Activated T-cell treated with anti-CD3 and anti-CD28 coated beads, Interleukin-2, amount 50 U/mL, for 72 hours (primary cell): ENCODE measurements at regions not wholly inside any gene's neighbourhood (a gene's known extent, or its start where the extent isn't known, plus 50 kb on each side); places are given as distances from the start of the nearest gene placed in this dataset.

ENCODE experiments used
- ATAC-seq, 2 donors: fragments of 150-1000 bp; cut with Tn5 transposase; replicated peaks in 1 of 2; 2 replicates each; pipeline ENCODE4 v1.10.0; 2021; ENCODE audit warnings: moderate library complexity in 2 of 2, mild to moderate bottlenecking in 1 of 2
- DNase-seq, 2 donors: peaks; one replicate each; pipeline ENCODE4 v3.0.0; 2021 to 2022; ENCODE audit warnings: mixed read lengths in 1 of 2
- H3K27ac Mint-ChIP-seq: one replicate; pipeline ENCODE4 v1.8.0; 2022; ENCODE audit warnings: mild to moderate bottlenecking, moderate library complexity, mixed read lengths
- H3K27me3 Mint-ChIP-seq: one replicate; pipeline ENCODE4 v1.8.0; 2022; ENCODE audit warnings: low read depth, mixed read lengths
- H3K36me3 Mint-ChIP-seq, 2 donors: one replicate each; pipeline ENCODE4 v1.8.0; 2022; ENCODE audit warnings: mixed read lengths in 2 of 2, mild to moderate bottlenecking in 1 of 2; ENCODE audit not compliant: insufficient read depth in 2 of 2
- H3K4me1 Mint-ChIP-seq: one replicate; pipeline ENCODE4 v1.8.0; 2022; ENCODE audit warnings: low read depth, mixed read lengths
- H3K4me3 Mint-ChIP-seq, 2 donors: one replicate each; pipeline ENCODE4 v1.8.0; 2022; ENCODE audit warnings: mild to moderate bottlenecking in 2 of 2, mixed read lengths in 2 of 2, moderate library complexity in 2 of 2
- H3K9me3 Mint-ChIP-seq, 2 donors: one replicate each; pipeline ENCODE4 v1.8.0; 2022; ENCODE audit warnings: mixed read lengths in 2 of 2

- no peaks in the 10 kb centered on the region for H3K36me3 Mint-ChIP-seq
- no peak for DNase-seq
- no peaks in the 10 kb centered on the region for H3K4me1 Mint-ChIP-seq
- H3K4me3 Mint-ChIP-seq, result no peak overlapping the region
- no peaks in the 10 kb centered on the region for H3K9me3 Mint-ChIP-seq
- no peak overlapping the region for H3K27ac Mint-ChIP-seq
- no peak for ATAC-seq
- H3K27me3 Mint-ChIP-seq, result no peaks in the 10 kb centered on the region
Measured at GRCh38 chr10:44830022-44830421, 81.1 kb upstream of the TMEM72 start.

DNA sequence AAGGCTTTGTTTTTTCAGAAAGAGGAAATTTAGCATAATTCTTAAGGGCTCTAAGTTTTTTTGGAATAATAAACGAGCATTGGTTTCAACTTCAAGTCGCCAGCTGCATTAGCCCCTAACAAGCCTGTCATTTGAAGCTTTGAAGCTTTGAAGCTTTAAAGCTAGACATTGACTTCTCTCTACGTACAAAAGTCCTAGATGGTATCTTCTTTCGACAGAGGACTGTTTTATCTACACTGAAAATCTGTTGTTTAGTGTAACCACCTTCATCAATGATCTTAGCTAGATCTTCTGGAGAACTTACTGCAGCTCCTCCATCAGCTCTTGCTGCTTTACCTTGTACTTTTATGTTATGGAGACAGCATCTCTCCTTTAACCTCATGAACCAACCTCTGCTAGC, 79.6 kb upstream of the TMEM72 start:
- no peaks in the 10 kb centered on the region for H3K36me3 Mint-ChIP-seq
- H3K27ac Mint-ChIP-seq, result no peak overlapping the region
- DNase-seq (no peak), ATAC-seq (no peak)
- H3K9me3 Mint-ChIP-seq, result no peaks in the 10 kb centered on the region
- no peaks in the 10 kb centered on the region for H3K4me1 Mint-ChIP-seq
- H3K27me3 Mint-ChIP-seq, result no peaks in the 10 kb centered on the region
- H3K4me3 Mint-ChIP-seq, result no peak overlapping the region

- Mint-ChIP-seq H3K36me3 (no peaks in the 10 kb centered on the region), H3K4me3 (no peak overlapping the region), H3K4me1 (no peaks in the 10 kb centered on the region), H3K9me3 (no peaks in the 10 kb centered on the region), H3K27ac (no peak overlapping the region), H3K27me3 (no peaks in the 10 kb centered on the region)
- DNase-seq (no peak), ATAC-seq (no peak)
Measured at GRCh38 chr10:44832595-44833390, 78.3 kb upstream of the TMEM72 start.

GRCh38 chr10:44834131-44834530, 77.0 kb upstream of the TMEM72 start:
- Mint-ChIP-seq H3K27ac (no peak overlapping the region), H3K9me3 (no peaks in the 10 kb centered on the region), H3K4me3 (no peak overlapping the region), H3K36me3 (no peaks in the 10 kb centered on the region), H3K27me3 (peaks cover 5% of the 10 kb centered on the region), H3K4me1 (no peaks in the 10 kb centered on the region)
- ATAC-seq (no peak), DNase-seq (no peak)

GRCh38 chr10:44835300-44835699, 75.8 kb upstream of the TMEM72 start:
- Mint-ChIP-seq H3K9me3 (no peaks in the 10 kb centered on the region), H3K4me1 (no peaks in the 10 kb centered on the region), H3K27me3 (peaks cover 9% of the 10 kb centered on the region), H3K27ac (no peak overlapping the region), H3K4me3 (no peak overlapping the region), H3K36me3 (no peaks in the 10 kb centered on the region)
- no peak for ATAC-seq
- DNase-seq, result no peak

DNA sequence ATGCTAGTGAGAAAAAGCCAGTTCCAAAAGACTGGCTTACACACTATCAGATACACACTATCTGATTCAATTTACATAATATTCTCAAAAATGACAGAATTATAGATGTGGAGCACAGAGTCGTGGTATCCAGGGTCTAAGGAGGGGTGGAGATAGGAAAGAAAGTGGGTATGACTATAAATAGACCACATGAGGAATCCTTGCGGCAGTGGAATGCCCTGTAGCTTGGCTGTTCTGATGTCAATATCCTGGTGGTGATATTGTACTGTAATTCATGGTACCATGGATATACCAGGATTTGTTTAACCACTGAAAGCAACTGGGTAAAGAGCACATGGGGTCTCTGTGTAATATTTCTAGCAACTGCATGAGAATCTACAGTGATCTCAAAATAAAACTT, 67.7 kb upstream of the TMEM72 start:
- ATAC-seq, result no peak
- no peak for DNase-seq
- Mint-ChIP-seq H3K36me3 (no peaks in the 10 kb centered on the region), H3K4me3 (no peak overlapping the region), H3K9me3 (no peaks in the 10 kb centered on the region), H3K27me3 (peaks cover 26% of the 10 kb centered on the region), H3K27ac (no peak overlapping the region), H3K4me1 (no peaks in the 10 kb centered on the region)

DNA sequence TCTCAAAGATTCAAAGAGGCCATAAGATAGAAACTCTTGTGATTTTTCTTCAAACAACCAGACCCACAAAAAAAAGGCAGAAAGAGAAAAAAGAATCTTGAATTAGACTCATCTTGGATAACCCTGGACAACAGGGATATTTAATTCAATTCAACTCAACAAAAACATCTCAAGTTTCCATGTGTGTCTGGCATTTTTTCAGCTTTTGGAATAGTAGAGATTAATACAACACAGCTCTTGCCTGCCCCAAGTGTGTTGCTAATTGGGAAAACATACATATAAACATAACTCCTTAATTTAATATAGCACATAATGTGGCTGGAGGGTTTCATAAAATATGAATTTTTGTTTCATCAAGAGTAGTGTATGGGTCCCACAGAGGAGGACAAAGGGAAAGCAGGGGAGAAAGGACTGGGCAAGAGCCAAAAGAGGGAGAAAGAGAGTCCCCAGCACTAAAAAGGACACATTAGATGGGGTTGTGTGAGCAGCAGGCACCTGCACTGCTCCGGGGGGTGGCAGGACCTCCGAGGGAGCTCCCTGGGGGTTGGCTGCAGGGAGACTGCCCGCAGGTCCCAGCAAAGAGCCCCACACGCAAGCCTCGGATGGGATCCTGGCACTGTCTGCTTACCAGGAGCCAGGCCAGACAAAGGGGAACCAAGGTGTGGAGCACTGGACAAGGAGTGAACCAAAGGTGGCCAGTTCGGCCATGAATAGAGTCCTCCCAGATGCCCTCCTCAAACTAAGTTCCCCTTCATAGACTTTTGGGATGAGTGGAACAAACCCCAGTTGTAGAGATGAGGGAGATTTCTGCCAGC, 65.6 kb upstream of the TMEM72 start:
- ATAC-seq, result no peak

DNA sequence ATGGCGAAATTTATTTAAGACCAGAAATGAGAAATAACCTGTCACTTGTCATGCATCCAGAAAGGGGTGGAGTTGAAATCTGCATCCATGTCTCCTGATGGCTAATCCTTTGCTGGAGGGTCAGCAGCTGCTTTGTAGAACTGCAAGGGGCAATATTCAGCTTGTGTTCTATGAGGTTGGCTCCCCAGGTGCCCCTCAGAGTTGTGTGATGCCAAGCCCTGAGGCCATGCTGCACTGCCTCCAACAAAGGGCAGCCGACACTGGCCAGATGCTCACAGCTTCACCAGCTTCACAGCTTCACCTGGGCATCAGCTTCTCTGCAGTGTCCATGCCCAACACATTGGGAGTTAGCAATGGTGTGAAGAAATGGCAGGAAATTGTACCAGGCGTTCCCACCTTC, 64.0 kb upstream of the TMEM72 start:
- no peaks in the 10 kb centered on the region for H3K9me3 Mint-ChIP-seq
- ATAC-seq (no peak), DNase-seq (no peak)
- no peaks in the 10 kb centered on the region for H3K4me1 Mint-ChIP-seq
- no peaks in the 10 kb centered on the region for H3K36me3 Mint-ChIP-seq
- peaks cover 9% of the 10 kb centered on the region for H3K27me3 Mint-ChIP-seq
- H3K27ac Mint-ChIP-seq, result no peak overlapping the region
- H3K4me3 Mint-ChIP-seq, result no peak overlapping the region

More for the DNA sequence above, 65.6 kb upstream of the TMEM72 start:
- no peaks in the 10 kb centered on the region for H3K36me3 Mint-ChIP-seq
- H3K27me3 Mint-ChIP-seq, result peaks cover 17% of the 10 kb centered on the region
- DNase-seq, result no peak
- H3K4me3 Mint-ChIP-seq, result no peak overlapping the region
- H3K4me1 Mint-ChIP-seq, result no peaks in the 10 kb centered on the region
- no peaks in the 10 kb centered on the region for H3K9me3 Mint-ChIP-seq
- no peak overlapping the region for H3K27ac Mint-ChIP-seq

DNA sequence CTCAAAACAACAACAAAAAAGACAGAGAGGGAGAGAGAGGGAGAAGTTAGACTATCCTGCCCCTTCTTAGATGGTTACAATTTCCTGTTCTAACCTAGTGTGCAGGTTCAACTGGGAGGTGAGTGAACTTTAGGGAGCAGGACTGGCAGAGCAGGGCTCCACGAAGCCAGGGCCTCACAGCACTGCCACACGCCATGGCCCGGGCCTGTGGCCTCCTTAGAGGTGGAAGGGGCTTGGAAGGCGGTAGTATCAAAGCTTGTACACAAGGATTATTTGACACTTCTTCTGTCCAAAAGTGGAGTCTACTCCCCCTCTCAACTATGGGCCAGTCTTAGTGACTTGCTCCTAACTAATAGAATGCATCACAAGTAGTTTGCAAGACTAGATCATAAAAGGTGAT, 62.9 kb upstream of the TMEM72 start:
- Mint-ChIP-seq H3K4me3 (no peak overlapping the region), H3K27ac (no peak overlapping the region), H3K27me3 (peaks cover 8% of the 10 kb centered on the region), H3K9me3 (no peaks in the 10 kb centered on the region), H3K4me1 (no peaks in the 10 kb centered on the region), H3K36me3 (no peaks in the 10 kb centered on the region)
- ATAC-seq, result no peak
- DNase-seq, result no peak

DNA sequence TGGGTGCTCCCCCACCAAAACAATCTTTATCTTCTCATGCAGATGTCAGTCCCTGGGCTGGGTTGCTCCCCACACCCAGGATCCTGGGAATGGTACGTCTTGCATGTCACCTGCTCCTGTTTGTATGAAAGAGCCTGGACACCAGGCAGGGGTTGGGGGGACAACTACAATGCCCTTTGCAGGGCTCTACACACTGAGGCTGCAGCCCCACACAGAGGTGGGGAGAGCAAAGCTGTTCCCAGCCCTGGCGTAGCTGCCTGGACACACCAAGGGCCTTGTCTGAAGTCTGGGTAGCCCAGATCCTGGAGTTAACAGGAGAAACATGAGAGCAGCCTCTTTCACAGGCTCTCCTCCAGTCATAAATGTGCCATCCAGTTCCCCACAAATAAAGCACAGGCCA, 61.2 kb upstream of the TMEM72 start:
- Mint-ChIP-seq H3K27me3 (peaks cover 8% of the 10 kb centered on the region), H3K36me3 (no peaks in the 10 kb centered on the region), H3K4me3 (no peak overlapping the region), H3K27ac (no peak overlapping the region), H3K4me1 (no peaks in the 10 kb centered on the region), H3K9me3 (no peaks in the 10 kb centered on the region)
- ATAC-seq (no peak), DNase-seq (no peak)

DNA sequence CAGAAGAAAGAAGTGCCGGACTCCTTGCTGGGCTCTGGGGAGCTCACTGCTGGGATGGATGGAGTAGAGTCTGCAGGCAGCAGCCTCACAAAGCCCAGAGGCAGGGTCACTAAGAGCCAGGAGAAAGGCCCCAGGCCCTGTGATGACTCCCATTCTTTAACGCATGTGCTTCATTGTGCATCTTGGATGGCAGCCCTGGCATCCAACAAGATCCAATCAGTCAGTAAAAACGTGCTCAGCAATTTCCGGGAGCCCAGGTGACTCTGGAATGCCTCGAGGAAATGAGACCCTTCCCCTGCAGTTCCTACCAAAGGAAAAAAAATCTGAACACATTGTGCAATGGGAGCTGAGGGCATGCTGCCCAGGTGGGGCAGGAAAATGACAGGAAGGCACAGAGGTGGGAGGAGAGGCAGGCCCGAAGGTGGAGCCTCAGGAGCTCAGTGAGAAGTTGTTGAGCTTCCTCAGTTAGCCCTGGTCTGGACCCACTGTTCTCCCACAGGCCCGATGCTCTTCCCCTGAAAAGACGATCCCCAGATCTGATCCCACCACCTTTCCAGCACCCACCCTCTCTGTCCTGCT, 60.7 kb upstream of the TMEM72 start:
- no peak for ATAC-seq
- no peak for DNase-seq
- Mint-ChIP-seq H3K4me3 (no peak overlapping the region), H3K27me3 (peaks cover 5% of the 10 kb centered on the region), H3K4me1 (no peaks in the 10 kb centered on the region), H3K9me3 (no peaks in the 10 kb centered on the region), H3K27ac (no peak overlapping the region), H3K36me3 (no peaks in the 10 kb centered on the region)

DNA sequence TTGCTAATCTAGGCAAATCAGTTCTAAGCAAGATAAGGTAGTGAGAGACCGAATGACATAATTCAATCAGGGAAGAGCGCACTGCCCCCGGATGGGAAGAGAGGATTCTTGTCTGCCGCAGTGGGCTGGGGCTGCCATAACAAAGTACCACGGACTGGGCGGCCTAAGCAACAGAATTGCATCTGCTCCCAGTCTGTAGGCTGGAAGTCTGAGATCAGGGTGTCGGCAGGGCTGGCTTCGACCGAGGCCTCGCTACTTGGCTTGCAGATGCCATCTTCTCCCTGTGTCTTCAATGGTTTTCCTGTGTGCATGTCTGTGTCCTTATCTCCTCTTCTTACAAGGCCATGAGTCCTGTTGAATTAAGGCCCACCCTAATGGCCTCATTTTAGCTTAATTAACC, 59.7 kb upstream of the TMEM72 start:
- no peaks in the 10 kb centered on the region for H3K27me3 Mint-ChIP-seq
- no peak for ATAC-seq

DNA sequence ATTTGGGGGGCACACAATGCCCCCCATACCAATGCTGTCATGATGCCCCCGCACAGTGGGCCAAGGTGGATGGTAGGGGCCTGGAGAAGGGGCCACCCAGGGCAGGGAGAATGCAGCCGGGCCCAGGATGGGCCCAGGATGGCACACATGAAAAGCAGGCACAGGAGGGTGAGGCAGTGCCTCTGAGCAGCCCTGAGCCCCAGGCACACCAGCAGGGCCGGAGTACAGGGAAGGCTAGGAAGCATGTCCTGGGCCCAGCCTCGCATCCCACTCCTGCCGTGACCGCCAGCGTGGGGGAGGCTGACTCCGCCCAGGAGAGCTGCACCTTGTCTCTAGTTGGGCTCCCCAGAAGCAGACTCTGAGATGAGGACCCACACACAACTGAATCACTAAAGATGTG, 59.3 kb upstream of the TMEM72 start:
- Mint-ChIP-seq H3K4me1 (no peaks in the 10 kb centered on the region), H3K27ac (no peak overlapping the region), H3K27me3 (no peaks in the 10 kb centered on the region), H3K36me3 (no peaks in the 10 kb centered on the region), H3K9me3 (no peaks in the 10 kb centered on the region), H3K4me3 (no peak overlapping the region)
- DNase-seq (no peak), ATAC-seq (no peak)

More for the DNA sequence above, 59.7 kb upstream of the TMEM72 start:
- Mint-ChIP-seq H3K4me1 (no peaks in the 10 kb centered on the region), H3K9me3 (no peaks in the 10 kb centered on the region), H3K36me3 (no peaks in the 10 kb centered on the region), H3K27ac (no peak overlapping the region), H3K4me3 (no peak overlapping the region)
- DNase-seq, result no peak
